Right lobe of liver (tissue), 4 donors: ENCODE measurements at regions not wholly inside any gene's neighbourhood (a gene's known extent, or its start where the extent isn't known, plus 50 kb on each side); places are given as distances from the start of the nearest gene placed in this dataset.

Experiments used
- POLR2A ChIP-seq: fragments of 450-650 bp; IDR thresholded peaks from one replicate; pipeline ENCODE4 v1.6.1; 2017; ENCODE audit warnings: antibody characterized with exemption, mild to moderate bottlenecking
- TF ChIP-seq, protein P1 (sequence below), 4 donors: fragments of 200-600 bp in 3 of 4; fragments of 450-650 bp in 1 of 4; IDR thresholded peaks; one replicate each; pipeline versions ENCODE4 v1.5.1 to v1.8.0; 2016 to 2022; ENCODE audit warnings: antibody characterized with exemption in 4 of 4, mild to moderate bottlenecking in 2 of 4
- donor health status: DM: no; HTN: no; CAD: no.
- donor health status: DM: no; HTN: no; CAD: no.
- donor health status: DM: no; HTN: yes; CAD: no.

DNA sequence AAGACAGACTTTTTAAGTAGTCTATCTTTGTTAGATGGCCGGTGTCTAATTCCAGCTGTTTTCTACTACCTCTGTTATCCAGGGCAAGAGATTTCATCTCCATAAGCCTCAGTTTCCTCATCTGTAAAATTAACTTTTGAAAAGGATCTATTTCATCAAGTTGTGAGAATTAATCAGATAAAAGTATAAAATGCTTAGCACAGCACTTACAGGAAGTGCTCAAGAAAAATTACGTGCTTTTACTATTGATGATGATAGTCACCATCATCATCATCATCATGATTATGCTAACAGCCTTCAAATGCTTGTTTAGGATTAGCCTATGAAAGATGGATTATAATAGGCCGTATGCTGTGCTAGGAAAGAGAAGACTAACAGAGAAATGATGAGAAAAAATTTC, 76.2 kb downstream of the CYRIA start:
- TF ChIP-seq, protein P1, sequence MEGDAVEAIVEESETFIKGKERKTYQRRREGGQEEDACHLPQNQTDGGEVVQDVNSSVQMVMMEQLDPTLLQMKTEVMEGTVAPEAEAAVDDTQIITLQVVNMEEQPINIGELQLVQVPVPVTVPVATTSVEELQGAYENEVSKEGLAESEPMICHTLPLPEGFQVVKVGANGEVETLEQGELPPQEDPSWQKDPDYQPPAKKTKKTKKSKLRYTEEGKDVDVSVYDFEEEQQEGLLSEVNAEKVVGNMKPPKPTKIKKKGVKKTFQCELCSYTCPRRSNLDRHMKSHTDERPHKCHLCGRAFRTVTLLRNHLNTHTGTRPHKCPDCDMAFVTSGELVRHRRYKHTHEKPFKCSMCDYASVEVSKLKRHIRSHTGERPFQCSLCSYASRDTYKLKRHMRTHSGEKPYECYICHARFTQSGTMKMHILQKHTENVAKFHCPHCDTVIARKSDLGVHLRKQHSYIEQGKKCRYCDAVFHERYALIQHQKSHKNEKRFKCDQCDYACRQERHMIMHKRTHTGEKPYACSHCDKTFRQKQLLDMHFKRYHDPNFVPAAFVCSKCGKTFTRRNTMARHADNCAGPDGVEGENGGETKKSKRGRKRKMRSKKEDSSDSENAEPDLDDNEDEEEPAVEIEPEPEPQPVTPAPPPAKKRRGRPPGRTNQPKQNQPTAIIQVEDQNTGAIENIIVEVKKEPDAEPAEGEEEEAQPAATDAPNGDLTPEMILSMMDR (IDR thresholded peaks at IDR 0.05): no peak
- TF ChIP-seq POLR2A: no peak
